Calu3 (cell line): ENCODE measurements at regions not wholly inside any gene's neighbourhood (a gene's known extent, or its start where the extent isn't known, plus 50 kb on each side); places are given as distances from the start of the nearest gene placed in this dataset.

ENCODE experiments used
- BruUV-seq: library from RNA; stranded (reverse); fragments of 400-500 nt; replicated peaks from 2 replicates; lab custom pipeline; 2021; lab: Mats Ljungman, UMichigan
- CTCF ChIA-PET: fragments of 300-600 bp; sonication (Branson Sonifier 250); formaldehyde crosslinking; loops from one replicate; lab custom pipeline; 2022; ENCODE audit warnings: antibody characterized with exemption; lab: Charles Lee
- DNase-seq: peaks from one replicate; pipeline ENCODE4 v3.0.0; 2022
- H3K27ac Mint-ChIP-seq: one replicate; pipeline ENCODE4 v1.8.0; 2022; ENCODE audit warnings: mixed read lengths; ENCODE audit not compliant: unreplicated experiment
- H3K27me3 Mint-ChIP-seq: one replicate; pipeline ENCODE4 v1.8.0; 2022; ENCODE audit warnings: mixed read lengths; ENCODE audit not compliant: unreplicated experiment
- H3K36me3 Mint-ChIP-seq: one replicate; pipeline ENCODE4 v1.8.0; 2022; ENCODE audit warnings: mild to moderate bottlenecking, moderate library complexity, mixed read lengths; ENCODE audit not compliant: insufficient read depth, unreplicated experiment
- H3K4me1 Mint-ChIP-seq: one replicate; pipeline ENCODE4 v1.8.0; 2022; ENCODE audit warnings: mild to moderate bottlenecking, low read depth, mixed read lengths; ENCODE audit not compliant: unreplicated experiment
- H3K4me3 Mint-ChIP-seq: one replicate; pipeline ENCODE4 v1.8.0; 2022; ENCODE audit warnings: mild to moderate bottlenecking, low read depth, moderate library complexity, mixed read lengths; ENCODE audit not compliant: unreplicated experiment
- H3K9me3 Mint-ChIP-seq: one replicate; pipeline ENCODE4 v1.8.0; 2022; ENCODE audit warnings: low read depth, mixed read lengths; ENCODE audit not compliant: unreplicated experiment
- CTCF ChIP-seq: fragments of 200-600 bp; IDR thresholded peaks from one replicate; pipeline ENCODE4 v1.8.0; 2022; ENCODE audit warnings: antibody characterized with exemption; ENCODE audit not compliant: unreplicated experiment
- intact Hi-C: fragments of 100-400 bp; cut with micrococcal nuclease; formaldehyde crosslinking; loops from one replicate; pipeline ENCODE4 v1.10.0; 2022; ENCODE audit not compliant: unreplicated experiment

DNA sequence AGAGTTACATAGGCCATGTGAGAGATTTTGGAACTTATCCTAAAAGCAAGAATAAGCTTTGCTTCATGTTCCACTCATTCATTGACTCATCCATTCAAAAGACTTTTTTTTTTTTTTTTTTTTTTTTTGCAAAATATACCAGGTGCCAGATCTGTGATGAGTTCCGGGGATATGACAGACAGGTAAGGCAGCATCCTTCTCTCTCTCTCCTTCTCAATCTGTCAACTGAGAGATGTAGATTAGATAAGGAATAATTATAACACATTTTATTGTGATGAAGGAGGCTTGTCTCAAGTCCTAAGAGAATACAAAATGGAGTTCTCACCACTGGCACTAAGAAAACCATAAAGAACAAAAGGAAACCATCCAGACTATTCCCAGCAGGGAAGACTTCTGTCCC lies 190.2 kb upstream of the CPEB2 start:
- intact Hi-C loops = no loop called here
- H3K36me3 Mint-ChIP-seq = no peaks in the 10 kb centered on the region
- no TSS peak for BruUV-seq
- no peak overlapping the region for H3K4me3 Mint-ChIP-seq
- no peak for TF ChIP-seq CTCF
- no peaks in the 10 kb centered on the region for H3K27me3 Mint-ChIP-seq
- CTCF ChIA-PET = no interaction called here
- H3K4me1 Mint-ChIP-seq = no peaks in the 10 kb centered on the region
- no peak for DNase-seq
- no peak overlapping the region for H3K27ac Mint-ChIP-seq
- H3K9me3 Mint-ChIP-seq = peaks cover 3% of the 10 kb centered on the region

GRCh38 chr4:14816623-14817261 lies 185.5 kb upstream of the CPEB2 start:
- no peak for TF ChIP-seq CTCF
- Mint-ChIP-seq H3K36me3 (no peaks in the 10 kb centered on the region), H3K4me3 (no peak overlapping the region), H3K27me3 (no peaks in the 10 kb centered on the region), H3K9me3 (no peaks in the 10 kb centered on the region), H3K4me1 (no peaks in the 10 kb centered on the region), H3K27ac (no peak overlapping the region)
- BruUV-seq = no TSS peak
- CTCF ChIA-PET = no interaction called here
- DNase-seq = no peak
- intact Hi-C loops = no loop called here

DNA sequence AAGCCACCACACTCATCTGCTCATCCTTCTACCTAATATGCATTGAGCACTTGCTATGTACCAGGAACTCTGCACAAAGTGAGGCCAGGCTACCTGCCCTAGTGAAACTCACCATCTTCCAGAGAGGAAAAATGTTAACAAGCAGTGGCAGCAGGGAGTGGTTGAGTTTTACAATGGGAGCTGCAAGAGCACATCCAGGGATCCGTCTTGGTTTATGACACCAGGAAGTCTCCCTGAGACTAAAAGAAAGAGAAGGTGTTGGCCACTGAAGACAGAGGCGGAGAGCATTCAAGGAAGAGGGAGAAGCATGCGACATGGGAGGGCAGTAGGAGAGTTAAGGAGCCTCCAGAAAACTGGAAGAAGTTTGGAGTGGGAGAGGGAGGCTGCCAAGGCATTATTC lies 178.1 kb upstream of the CPEB2 start:
- no TSS peak for BruUV-seq
- H3K27ac Mint-ChIP-seq = no peak overlapping the region
- no peak for TF ChIP-seq CTCF
- CTCF ChIA-PET = no interaction called here
- DNase-seq = no peak
- H3K9me3 Mint-ChIP-seq = no peaks in the 10 kb centered on the region
- no peaks in the 10 kb centered on the region for H3K4me1 Mint-ChIP-seq
- H3K36me3 Mint-ChIP-seq = no peaks in the 10 kb centered on the region
- no peak overlapping the region for H3K4me3 Mint-ChIP-seq
- intact Hi-C loops = no loop called here
- H3K27me3 Mint-ChIP-seq = peaks cover 7% of the 10 kb centered on the region

- H3K36me3 Mint-ChIP-seq = no peaks in the 10 kb centered on the region
- intact Hi-C loops = no loop called here
- peaks cover 13% of the 10 kb centered on the region for H3K4me1 Mint-ChIP-seq
- BruUV-seq = no TSS peak
- no peak for TF ChIP-seq CTCF
- no peaks in the 10 kb centered on the region for H3K9me3 Mint-ChIP-seq
- no peak overlapping the region for H3K27ac Mint-ChIP-seq
- CTCF ChIA-PET = no interaction called here
- DNase-seq = no peak
- no peak overlapping the region for H3K4me3 Mint-ChIP-seq
- H3K27me3 Mint-ChIP-seq = peaks cover 7% of the 10 kb centered on the region
Observed at GRCh38 chr4:14827111-14827510, 175.2 kb upstream of the CPEB2 start.
